NCI-H1930 (cell line): ENCODE measurements at regions not wholly inside any gene's neighbourhood (a gene's known extent, or its start where the extent isn't known, plus 50 kb on each side); places are given as distances from the start of the nearest gene placed in this dataset.

Source experiments
- DNase-seq, 2 experiments: peaks; one replicate each; lab custom pipeline; 2025; lab: John Stamatoyannopoulos, UW

DNA sequence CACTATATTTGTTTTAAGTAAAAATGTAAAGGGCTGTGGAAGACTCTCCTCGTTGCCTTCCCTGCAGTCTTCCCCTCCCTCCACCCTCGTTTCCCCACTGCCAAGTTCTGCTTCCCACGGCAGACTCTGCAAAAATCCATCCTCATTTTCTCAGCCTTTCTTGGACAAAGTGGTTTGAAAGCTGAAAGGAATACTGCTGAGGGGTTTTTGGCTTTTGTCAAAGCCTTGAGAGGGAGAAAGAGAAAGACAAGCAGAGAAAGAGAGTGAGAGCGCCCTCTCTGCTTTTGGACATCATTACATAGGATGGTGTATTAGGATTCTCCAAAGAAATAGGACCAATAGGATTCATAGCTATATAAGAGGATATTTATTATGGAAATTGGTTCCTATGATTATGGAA lies 455.9 kb upstream of the SOX11 start:
- no peak for DNase-seq

- DNase-seq, result no peak
These were observed 449.4 kb upstream of the SOX11 start for GRCh38 chr2:5242751-5243150.

DNA sequence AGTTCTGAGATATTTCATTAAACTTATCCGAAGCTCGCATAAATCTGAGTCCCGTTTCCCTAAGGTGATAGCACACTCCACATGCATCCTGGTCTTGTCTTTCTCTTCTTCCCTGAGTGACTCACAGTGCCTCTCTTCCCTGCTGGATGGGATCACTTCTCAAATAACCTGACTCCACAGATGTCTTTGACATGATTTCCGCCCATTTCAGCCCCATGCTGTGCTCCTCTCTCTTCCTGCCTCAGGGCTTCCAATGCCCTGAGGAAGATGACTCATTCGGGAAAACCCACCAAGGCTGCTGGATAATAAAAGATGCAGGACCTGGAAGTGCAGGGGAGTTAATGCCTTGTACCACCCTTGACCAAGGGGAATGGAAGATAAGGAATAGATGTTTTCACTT lies 441.7 kb upstream of the SOX11 start:
- no peak for DNase-seq

DNA sequence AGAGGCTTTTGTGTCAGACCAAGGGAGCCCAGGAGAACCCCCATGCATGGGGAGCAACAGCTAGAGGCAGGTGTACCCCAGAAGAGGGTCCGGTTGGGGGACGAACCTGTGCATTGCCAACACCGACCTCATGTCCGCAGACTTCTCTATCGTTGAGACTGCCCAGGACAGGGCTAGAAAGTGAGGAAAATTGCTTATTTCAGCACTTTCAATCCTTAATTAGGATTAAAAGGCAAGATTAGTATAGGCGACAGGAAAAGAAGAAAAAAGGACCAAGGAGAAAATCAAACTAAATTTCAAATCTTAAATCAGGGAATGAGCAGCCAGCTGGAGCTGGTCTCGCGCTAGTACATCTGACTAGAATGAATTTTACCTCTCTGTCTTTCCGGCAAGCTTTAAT lies 438.9 kb upstream of the SOX11 start:
- DNase-seq, result no peak

DNA sequence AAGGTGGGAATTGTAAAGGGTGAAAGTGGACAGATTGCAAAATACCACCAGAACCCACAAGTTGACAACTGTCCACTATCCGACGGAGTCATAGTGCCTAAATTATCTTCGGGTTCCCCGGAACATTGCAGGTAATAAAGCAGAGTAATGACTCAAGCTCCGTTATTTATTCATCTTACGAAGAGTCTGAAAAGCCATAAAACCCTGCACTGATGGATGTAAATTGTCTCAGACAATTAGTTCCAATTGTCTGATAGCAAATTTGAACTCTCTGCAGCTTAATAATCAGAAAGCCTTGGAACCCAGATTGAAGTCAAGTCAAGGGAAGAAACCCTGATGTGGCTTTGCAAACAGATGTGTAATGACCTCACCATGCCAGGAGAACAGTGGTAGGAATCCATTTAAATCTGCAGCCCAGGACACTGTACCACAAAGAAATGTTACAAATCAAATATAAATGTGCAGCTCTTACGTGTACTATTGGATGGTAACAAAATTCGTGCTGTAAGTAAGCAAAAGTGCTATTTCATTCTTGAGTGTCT lies 437.3 kb upstream of the SOX11 start:
- DNase-seq, result no peak

- no peak for DNase-seq
These were observed 428.9 kb upstream of the SOX11 start for GRCh38 chr2:5263291-5263690.

DNA sequence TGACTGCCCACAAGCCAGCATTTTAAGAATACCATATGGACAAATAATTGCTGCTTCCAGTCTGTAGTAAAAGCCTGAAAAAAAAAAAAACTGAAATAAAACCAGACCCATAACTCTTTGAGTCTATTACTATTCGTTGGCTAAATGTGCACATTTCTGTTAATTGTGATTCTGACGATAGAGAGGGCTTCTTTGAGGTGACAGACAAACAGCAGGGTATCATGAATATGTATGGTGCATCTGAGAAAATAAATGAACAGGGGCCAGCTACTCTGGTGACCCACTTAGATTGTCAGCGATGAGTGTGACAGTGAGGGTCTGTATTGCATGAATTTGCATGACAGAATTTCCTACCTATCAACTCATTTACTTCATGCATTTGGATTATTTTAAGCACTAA lies 427.8 kb upstream of the SOX11 start:
- no peak for DNase-seq

DNA sequence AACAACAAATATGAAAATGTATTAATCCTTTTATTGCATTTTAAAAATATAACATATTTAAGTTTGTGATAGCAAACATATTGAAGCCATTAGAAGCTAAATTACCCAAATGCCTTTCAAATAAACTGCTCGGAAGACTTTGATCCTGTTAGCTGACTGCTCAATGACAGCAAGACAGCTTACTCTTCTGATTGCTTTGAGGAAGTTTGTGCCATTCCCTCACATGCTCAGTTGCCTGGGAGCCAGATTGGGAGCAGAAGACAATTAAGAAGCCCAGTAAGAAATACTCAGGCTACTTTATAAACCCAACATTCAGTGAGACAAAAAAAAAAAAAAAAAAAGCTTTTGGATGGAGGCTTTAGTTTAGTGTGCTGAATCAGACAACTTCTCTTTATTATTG lies 407.1 kb upstream of the SOX11 start:
- DNase-seq, result no peak

GRCh38 chr2:5285872-5286769 lies 406.1 kb upstream of the SOX11 start:
- DNase-seq, result no peak

- DNase-seq, result no peak
These were observed 404.4 kb upstream of the SOX11 start for GRCh38 chr2:5287558-5288334.

DNA sequence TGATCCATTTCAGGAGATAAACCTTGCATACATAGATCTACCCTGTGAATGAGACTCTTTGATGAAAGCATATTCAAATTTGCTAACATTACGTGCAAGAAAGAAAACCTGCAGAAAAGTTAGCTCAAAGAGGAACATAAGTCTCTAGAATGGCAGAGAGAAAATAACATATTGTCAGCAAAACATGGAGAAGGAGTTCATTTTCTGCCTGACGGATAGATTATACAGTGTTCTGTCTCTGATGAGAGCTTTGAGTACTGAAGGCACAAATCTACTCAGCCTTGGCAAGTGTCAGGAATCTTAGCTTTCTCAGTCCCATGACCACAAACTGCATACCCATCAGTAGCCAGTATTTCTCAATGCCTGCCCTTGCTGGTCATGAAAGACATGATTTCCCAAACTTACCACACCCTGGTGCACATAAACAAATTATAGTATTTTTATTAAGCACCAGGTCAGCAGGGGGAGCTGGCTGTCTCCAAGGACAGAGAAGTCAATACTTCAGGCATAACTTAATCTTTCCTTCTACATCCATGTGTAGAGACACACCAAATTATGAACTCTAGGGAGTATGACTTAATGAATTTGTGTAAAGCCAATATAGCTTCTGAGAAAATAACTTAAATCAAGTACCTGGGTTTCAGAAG lies 401.2 kb upstream of the SOX11 start:
- DNase-seq, result no peak

DNA sequence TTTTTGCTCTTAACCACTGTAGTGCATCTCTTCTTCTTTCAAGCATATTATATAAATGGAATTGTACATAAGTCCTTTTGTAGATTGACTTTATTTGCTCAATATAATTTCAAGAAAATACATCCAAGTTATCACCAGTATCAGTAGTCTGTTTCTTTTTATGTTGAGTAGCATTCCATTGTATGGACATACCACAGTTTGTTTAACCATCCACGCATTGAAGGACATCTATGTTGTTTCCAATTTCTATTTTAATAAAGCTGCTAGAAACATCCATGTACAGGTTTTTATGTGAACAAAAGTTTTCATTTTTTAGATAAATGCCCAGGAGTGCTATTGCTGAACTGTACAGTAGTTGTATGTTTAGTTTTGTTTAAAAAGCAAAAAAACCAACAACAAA lies 387.5 kb upstream of the SOX11 start:
- DNase-seq, result no peak

DNA sequence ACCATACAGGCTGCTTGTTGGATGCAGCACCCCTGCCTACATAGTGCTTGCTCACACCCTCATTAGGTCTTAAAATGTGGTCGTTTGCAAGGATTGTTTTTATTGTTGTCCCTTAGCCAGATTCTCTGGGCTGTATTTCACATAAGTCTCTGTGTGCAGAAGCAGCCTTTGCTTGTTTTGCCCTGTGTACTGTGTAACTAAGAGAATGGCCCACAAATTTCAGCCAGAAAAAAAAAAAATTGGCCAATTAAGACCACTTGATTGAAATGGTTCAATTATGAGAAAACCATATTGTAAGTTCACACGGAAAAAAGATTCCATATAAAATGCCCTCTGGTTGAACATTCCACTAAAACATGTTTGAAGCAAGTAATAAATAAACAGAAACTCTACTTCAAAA lies 377.1 kb upstream of the SOX11 start:
- peak in 1 of 2 experiments; percentile 3 for DNase-seq

DNA sequence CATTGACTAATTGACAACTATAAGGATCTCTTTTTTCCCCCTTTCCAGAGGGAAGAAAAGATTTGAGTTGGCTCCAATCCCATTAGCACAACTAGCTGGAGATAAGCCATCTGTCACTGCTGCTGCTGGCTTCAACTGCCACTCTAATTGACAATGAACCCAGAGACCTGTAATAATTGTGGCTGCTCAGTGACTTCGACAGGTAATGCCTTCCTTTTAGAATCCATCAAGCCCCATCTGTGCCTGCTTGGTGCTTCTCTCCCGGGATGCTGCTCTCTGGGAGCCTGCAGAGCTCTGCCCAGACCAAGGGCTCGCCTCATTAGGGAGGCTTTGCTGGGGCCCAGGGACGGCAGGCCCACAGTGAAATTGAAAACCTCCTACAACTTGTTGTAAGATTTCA lies 376.7 kb upstream of the SOX11 start:
- peak in 1 of 2 experiments; percentile 3 for DNase-seq

DNA sequence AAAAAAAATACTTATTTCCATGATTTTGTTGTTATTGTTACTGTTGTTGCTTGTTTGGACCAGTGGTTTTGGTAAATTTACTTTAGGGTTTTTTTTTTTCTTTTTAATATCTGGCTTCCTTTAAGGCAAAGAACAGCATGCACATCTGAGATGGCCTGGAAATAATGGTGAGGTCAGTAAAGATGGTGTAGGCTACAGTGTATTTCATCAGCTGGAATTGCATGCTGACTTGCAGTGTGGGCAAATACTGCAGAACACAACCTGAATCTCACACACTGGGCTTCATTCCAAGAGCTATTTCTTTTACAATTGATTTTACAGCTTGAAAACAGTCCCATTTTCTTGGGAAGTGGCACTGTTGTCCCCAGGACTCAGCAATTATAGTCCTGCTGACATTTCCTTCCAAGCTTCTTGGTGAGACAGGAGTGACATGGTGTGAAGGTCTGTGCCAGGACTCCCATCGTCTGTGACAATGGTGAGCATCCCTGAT lies 376.1 kb upstream of the SOX11 start:
- peak in 1 of 2 experiments; percentile 40 for DNase-seq

DNA sequence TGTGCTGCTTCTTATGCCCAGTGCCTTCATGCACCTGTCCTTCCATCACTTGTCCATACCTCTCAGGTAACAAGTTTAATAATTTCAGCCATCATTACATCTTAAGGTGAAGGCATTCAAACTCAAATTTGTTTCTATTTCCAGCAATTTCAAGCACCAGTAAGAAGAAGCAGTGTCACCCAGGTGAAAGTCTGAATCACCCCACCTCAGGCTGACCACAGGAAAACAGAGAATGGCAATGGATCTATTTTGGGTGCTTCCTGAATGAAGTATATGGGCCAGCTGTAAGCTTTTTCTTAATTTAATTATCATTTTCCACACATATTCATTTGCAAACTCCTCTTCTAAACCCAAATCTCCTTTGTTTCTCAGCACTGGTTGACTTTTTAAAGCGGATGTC lies 372.7 kb upstream of the SOX11 start:
- DNase-seq, result no peak

GRCh38 chr2:5322396-5322795 lies 369.8 kb upstream of the SOX11 start:
- no peak for DNase-seq

- DNase-seq, result no peak
These were observed 366.7 kb upstream of the SOX11 start for GRCh38 chr2:5325523-5325922.

DNA sequence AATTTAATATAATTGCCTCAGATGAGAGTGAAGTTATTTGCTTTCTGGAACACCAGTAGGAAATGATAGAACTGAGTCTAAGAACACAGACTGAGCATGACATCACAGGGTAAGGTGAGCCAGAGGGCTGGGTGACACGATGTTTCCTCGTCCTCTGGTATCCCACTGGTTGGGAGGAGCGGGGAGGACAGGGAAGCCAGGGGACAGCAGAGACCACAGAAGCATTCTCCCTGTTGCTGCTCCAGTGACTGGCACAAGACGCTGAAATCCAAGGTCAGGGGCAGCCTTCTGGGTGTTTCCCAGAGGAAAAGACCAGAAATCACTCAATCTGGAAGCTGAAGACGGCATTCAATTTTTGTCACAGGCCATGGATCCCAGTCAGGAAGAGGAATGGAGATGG lies 363.4 kb upstream of the SOX11 start:
- DNase-seq, result no peak

GRCh38 chr2:5329763-5330162 lies 362.4 kb upstream of the SOX11 start:
- DNase-seq, result no peak

GRCh38 chr2:5330961-5331360 lies 361.2 kb upstream of the SOX11 start:
- no peak for DNase-seq

DNA sequence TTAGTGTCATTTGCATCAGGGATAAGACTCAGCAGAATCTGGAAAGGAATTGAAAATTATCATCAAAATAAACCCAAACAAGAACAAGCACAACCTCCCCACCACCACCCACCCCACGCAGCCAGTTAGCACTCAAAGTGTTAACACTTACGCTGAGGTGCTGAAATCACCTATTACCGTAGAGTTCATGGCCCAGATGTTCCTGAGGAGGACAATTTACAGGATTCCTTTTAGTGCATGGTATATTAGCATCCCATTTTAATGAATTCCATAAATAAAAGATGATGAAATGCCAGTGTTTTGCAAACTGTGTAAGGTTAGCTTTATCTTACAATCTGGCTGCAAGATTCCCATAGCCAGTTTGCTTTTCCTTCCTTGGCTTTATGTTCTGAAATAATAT lies 359.3 kb upstream of the SOX11 start:
- no peak for DNase-seq
